Loucy (cell line): ENCODE measurements at regions not wholly inside any gene's neighbourhood (a gene's known extent, or its start where the extent isn't known, plus 50 kb on each side); places are given as distances from the start of the nearest gene placed in this dataset.

ENCODE experiments used
- H2AFZ ChIP-seq: fragments of 200-600 bp; sonication (generic); 2 replicates; pipeline ENCODE4 v1.6.0; 2016; ENCODE audit warnings: antibody characterized with exemption, mild to moderate bottlenecking, low read length, moderate library complexity
- H3F3A ChIP-seq: fragments of 200-600 bp; 2 replicates; pipeline ENCODE4 v1.6.0; 2016; ENCODE audit warnings: antibody characterized with exemption, low read depth, mild to moderate bottlenecking
- H3K27me3 ChIP-seq: fragments of 200-600 bp; sonication (generic); 2 replicates; pipeline ENCODE4 v1.6.1; 2014; ENCODE audit warnings: low read length, mild to moderate bottlenecking; ENCODE audit not compliant: insufficient read depth, poor library complexity, severe bottlenecking
- H3K36me3 ChIP-seq: fragments of 200-600 bp; sonication (generic); 2 replicates; pipeline ENCODE4 v1.6.1; 2016; ENCODE audit warnings: low read length; ENCODE audit not compliant: insufficient read depth
- H3K4me1 ChIP-seq: fragments of 200-600 bp; sonication (generic); 2 replicates; pipeline ENCODE4 v1.5.1; 2014; ENCODE audit warnings: low read length, mild to moderate bottlenecking; ENCODE audit not compliant: insufficient read depth, poor library complexity, severe bottlenecking
- H3K4me2 ChIP-seq: fragments of 200-600 bp; sonication (generic); 2 replicates; pipeline ENCODE4 v1.6.0; 2014; ENCODE audit warnings: antibody characterized with exemption, low read length, low read depth, mild to moderate bottlenecking; ENCODE audit not compliant: poor library complexity, severe bottlenecking
- H3K4me3 ChIP-seq: fragments of 200-600 bp; sonication (generic); 2 replicates; pipeline ENCODE4 v1.5.1; 2014; ENCODE audit warnings: low read length, mild to moderate bottlenecking, mixed read lengths; ENCODE audit not compliant: poor library complexity, severe bottlenecking
- H3K79me2 ChIP-seq: fragments of 200-600 bp; sonication (generic); 2 replicates; pipeline ENCODE4 v1.6.1; 2014; ENCODE audit warnings: low read length; ENCODE audit not compliant: insufficient read depth
- H3K9ac ChIP-seq: fragments of 200-600 bp; sonication (generic); 2 replicates; pipeline ENCODE4 v1.6.0; 2014; ENCODE audit warnings: mild to moderate bottlenecking, low read depth, low read length, moderate library complexity; ENCODE audit not compliant: poor library complexity, severe bottlenecking
- H3K9me2 ChIP-seq: fragments of 200-600 bp; sonication (generic); replicated peaks from 2 replicates; pipeline ENCODE4 v1.6.1; 2016; ENCODE audit warnings: low read depth, low read length, mixed read lengths
- H3K9me3 ChIP-seq: fragments of 200-600 bp; sonication (generic); 2 replicates; pipeline ENCODE4 v1.6.1; 2014; ENCODE audit warnings: mild to moderate bottlenecking, antibody characterized with exemption, low read length, low read depth; ENCODE audit not compliant: insufficient read depth
- H4K20me1 ChIP-seq: fragments of 200-600 bp; sonication (generic); 2 replicates; pipeline ENCODE4 v1.6.0; 2014; ENCODE audit warnings: antibody characterized with exemption, low read length, mild to moderate bottlenecking; ENCODE audit not compliant: insufficient read depth, poor library complexity, severe bottlenecking
- CTCF ChIP-seq: fragments of 200-600 bp; sonication (generic); conservative IDR thresholded peaks from 2 replicates; pipeline ENCODE4 v1.5.1; 2014; ENCODE audit warnings: mild to moderate bottlenecking, antibody characterized with exemption, low read length
- EZH2phosphoT487 ChIP-seq: fragments of 200-600 bp; IDR thresholded peaks from 2 replicates; pipeline ENCODE4 v1.6.1; 2018; ENCODE audit warnings: antibody characterized with exemption, mild to moderate bottlenecking, moderate library complexity, borderline replicate concordance

- Histone ChIP-seq H3K4me3 (no peak overlapping the region), H3K9me3 (peaks cover 9% of the 10 kb centered on the region; the same call in 1 of the 2 replicates), H3K9me2 (no peaks in the 10 kb centered on the region), H2AFZ (no peak overlapping the region), H4K20me1 (no peaks in the 10 kb centered on the region), H3K4me1 (no peaks in the 10 kb centered on the region), H3K27me3 (no peaks in the 10 kb centered on the region), H3K9ac (no peak overlapping the region), H3K79me2 (no peaks in the 10 kb centered on the region), H3F3A (no peaks in the 10 kb centered on the region), H3K36me3 (no peaks in the 10 kb centered on the region), H3K4me2 (no peak overlapping the region)
- TF ChIP-seq CTCF (no peak), EZH2phosphoT487 (no peak)
Measured at GRCh38 chr7:131251371-131251770, 76.3 kb upstream of the MKLN1 start.

DNA sequence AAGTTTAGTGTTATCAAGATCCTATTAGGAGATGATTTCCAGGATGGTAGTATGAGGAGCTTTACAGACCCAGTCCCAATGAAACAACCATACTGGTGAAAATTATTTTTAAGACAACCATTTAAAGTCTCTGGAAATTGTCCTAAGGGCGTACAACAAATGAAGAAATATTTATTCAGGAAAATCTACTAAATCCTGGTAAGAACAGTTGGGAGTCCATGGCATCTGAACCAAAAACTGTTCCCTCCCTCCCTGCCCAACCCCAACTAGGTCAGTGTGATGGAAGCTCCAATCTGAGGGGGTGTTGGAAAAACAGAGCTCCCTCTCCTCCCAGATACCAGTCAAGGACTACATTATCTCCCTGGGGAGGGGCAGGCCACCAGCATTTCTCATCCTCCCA lies 74.7 kb upstream of the MKLN1 start:
- Histone ChIP-seq H3F3A (no peaks in the 10 kb centered on the region), H3K27me3 (no peaks in the 10 kb centered on the region), H3K36me3 (no peaks in the 10 kb centered on the region), H3K9me3 (peaks cover 9% of the 10 kb centered on the region; the same call in 1 of the 2 replicates), H2AFZ (no peak overlapping the region), H3K4me2 (no peak overlapping the region), H3K79me2 (no peaks in the 10 kb centered on the region), H3K4me3 (no peak overlapping the region), H4K20me1 (no peaks in the 10 kb centered on the region), H3K9ac (no peak overlapping the region), H3K4me1 (no peaks in the 10 kb centered on the region), H3K9me2 (no peaks in the 10 kb centered on the region)
- no peak for TF ChIP-seq CTCF
- TF ChIP-seq EZH2phosphoT487 = no peak

DNA sequence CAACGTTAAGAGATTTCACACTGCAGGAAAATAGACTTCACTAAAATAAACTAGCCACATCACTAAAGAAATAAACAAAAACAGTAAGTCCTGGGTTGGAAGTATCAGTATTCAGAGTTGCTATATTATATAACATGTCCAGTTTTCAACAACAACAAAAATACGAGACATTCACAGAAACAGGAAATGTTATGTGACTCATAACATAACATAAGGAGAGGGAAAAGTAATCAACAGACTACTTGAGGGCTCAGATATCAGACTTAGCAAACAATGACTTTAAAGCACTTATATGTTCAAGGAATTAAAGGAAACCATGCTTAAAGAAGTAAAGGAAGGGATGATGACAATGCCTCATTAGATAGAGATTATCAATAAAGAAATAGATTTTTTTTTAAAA lies 73.5 kb upstream of the MKLN1 start:
- Histone ChIP-seq H3K9me2 (no peaks in the 10 kb centered on the region), H2AFZ (no peak overlapping the region), H3K4me2 (no peak overlapping the region), H3F3A (no peaks in the 10 kb centered on the region), H3K4me1 (no peaks in the 10 kb centered on the region), H3K9me3 (peaks cover 9% of the 10 kb centered on the region; the same call in 1 of the 2 replicates), H3K27me3 (no peaks in the 10 kb centered on the region), H3K36me3 (no peaks in the 10 kb centered on the region), H4K20me1 (no peaks in the 10 kb centered on the region), H3K4me3 (no peak overlapping the region), H3K9ac (no peak overlapping the region), H3K79me2 (no peaks in the 10 kb centered on the region)
- TF ChIP-seq EZH2phosphoT487 (no peak), CTCF (no peak)
